NCI-H1436 (cell line): ENCODE measurements at regions not wholly inside any gene's neighbourhood (a gene's known extent, or its start where the extent isn't known, plus 50 kb on each side); places are given as distances from the start of the nearest gene placed in this dataset.
A peak's percentile ranks its signal among the peaks of the same experiment; 100 is the strongest.

ENCODE experiments used
- DNase-seq: peaks from one replicate; lab custom pipeline; 2025; lab: John Stamatoyannopoulos, UW

DNA sequence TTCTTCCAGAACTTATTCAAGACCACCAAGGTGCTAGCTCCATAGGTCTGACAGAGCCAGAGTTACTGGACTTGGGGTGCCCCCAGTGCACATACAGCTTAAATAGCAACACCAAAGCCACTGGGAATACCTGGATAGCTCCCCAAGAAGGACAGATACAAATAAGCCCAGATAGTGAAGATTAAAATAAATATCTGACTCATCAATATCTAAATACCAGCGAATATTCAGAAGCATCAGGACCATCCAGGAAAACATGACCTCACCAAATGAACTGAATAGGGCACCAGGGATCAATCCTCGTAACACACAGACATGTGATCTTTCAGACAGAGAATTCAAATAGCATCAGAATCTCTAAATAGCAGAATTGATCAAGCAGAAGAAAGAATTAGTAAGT is 931.6 kb downstream of the OTOL1 start:
- no peak for DNase-seq

DNA sequence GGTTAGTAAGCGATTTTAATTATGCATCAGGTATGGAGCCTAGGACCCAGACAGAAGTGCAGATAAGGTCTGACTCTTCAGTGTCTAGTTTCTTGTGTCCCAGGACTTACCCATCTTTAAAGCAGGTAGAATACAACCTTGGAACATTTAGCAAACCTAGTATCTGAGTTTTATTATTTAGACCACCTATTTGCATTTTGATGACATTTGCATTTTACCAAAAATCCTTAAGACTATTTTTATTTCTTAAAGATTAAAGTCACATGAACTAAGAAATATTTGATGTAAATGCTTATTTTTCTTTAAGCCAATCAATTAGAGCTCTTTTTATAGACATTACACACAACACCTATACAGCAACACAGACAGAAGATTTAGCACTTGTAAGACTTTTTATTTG is 939.1 kb downstream of the OTOL1 start:
- no peak for DNase-seq

DNA sequence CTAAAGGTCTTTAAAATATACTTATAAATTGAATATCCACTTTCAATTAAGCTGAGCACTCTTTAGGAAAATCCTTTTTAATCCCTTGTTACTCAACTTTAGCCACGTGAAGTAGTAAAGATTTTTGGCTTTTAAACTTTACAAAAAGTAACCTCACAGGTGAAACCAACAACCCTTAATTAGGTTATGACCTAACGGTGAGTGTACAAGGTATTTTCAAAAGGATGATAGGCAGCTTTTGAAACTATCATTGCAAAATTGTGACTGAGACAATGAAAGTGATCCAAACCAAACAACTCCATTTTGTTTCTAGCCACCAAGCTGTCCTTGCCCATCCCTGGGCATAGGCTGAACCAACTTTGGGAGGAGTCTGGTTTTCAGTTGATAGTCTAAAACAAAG is 940.2 kb downstream of the OTOL1 start:
- DNase-seq, result no peak

DNA sequence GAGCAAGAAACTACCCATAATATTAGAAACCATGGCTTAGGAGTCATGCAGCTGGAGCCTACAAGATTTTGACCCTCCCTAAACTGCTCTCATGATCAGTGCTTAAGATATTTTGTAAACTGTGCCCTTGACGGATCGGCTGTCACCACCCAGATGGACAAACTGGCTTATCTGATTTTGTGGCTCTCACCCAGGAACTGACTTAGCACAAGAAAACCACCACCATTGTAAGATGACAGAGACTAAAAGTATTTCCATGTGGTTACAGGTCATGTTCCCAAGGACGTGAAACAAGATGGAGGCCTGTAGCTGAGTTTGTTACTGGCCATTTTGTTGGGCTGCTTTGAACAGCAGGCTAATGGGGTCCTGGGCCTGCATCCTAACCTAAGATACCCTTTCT is 940.9 kb downstream of the OTOL1 start:
- no peak for DNase-seq

DNA sequence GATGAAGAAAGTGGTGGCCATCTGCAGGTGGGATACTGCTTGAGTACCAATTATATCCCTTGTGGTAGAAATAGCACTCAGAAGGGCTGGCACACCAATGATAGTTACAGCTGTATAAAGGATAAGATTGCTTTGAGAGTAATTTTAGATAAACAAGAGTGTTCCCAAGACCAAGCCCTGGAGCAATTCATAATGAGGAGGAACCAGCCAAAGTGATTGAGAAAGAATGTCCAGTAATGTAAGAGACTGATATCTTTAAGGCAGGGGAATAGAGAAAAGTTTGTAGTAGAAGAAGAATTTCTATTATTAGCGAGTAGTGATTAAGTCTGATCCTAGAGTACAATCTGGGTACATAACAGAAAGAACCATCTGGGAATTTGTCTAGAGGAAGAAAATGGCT is 945.1 kb downstream of the OTOL1 start:
- DNase-seq, result no peak

DNA sequence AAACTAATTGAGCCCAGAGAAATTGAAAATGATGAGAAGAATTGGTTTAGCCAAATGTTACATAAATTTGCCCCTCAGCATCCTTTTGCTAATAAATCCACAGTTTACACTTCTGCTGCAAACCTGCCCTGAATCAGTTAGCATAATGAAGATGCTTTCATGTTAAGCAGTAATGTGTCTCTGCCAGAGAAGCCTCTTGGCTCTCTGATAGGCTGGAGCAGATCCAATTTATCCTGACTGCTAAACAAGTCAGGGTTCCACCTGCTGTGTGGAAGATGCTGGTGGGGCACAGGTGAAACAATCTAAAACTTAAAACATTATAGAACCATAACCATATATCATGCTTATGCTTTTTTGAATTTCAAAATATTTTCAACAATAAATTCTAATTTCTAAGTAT is 946.8 kb downstream of the OTOL1 start:
- DNase-seq, result peak; percentile 44

DNA sequence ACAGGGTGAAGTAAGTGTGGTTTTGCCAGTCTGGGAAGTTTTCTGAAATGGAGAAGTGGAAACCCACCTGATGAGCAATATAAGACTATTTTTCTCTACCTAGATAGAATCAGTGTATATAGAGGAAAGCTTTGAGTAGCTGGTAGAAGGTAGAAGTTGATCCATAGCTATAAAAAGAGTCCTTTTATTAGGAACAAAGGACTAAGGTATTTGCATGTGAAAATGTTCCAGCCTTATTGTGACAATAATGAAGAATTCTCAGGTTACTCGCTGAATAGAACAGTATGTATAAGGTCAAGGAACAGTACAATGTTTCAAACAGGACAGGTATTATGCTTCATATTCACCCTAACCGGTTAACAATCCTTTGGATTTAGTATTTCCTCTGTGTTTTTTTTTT is 972.2 kb downstream of the OTOL1 start:
- no peak for DNase-seq

DNA sequence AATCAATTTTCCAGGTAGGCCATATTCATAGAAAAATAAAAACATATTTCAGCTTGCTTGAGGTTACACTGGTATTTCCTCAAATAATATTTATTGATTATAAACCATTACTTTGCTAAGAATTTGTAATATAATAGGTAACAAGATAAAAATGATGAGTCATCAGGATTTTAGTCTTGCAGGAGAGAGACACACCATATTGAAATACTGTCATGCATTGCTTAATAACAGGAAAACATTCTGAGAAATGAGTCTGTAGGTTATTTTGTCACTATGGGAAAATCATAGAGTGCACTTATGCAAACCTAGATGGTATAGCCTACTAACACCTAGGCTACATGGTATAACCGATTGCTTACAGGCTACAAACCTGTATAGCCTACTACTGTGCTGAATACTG is 990.5 kb downstream of the OTOL1 start:
- DNase-seq, result no peak

DNA sequence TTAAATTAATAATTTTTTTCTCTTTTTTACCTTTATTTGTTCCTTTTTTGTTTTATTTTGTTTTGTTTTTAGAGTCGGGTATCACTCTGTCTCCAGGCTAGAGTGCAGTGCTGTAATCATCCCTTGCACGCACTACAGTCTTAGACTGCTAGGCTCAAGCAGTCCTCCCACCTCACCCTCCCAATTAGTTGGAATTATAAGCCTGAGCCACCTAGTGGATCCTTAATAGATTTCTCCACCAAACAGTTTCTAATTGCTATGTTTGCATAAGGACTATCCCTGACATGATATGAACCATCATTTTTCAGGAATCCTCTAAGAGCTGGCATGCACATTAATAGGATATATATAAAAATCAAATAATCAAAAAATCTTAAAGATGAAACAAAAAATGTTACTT is 993.2 kb downstream of the OTOL1 start:
- peak; percentile 1 for DNase-seq

DNA sequence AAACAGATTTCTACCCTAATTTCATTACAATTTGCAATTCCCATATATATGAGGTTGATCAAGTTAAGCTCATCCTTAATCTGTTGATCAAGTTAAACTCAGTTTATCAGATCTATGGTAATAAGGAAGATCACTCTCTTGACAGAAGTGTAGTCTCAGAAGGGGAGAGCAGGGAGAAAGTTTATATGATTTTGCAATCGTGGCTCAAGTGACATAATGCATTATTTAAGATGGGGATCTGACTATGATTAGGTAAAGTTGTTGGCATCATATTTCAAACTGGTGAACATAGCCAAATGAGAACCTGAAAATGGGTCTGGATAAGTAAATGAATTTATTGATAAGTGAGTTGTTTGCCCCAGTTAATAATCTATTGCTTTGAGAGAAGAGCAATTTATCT is 995.3 kb downstream of the OTOL1 start:
- no peak for DNase-seq

DNA sequence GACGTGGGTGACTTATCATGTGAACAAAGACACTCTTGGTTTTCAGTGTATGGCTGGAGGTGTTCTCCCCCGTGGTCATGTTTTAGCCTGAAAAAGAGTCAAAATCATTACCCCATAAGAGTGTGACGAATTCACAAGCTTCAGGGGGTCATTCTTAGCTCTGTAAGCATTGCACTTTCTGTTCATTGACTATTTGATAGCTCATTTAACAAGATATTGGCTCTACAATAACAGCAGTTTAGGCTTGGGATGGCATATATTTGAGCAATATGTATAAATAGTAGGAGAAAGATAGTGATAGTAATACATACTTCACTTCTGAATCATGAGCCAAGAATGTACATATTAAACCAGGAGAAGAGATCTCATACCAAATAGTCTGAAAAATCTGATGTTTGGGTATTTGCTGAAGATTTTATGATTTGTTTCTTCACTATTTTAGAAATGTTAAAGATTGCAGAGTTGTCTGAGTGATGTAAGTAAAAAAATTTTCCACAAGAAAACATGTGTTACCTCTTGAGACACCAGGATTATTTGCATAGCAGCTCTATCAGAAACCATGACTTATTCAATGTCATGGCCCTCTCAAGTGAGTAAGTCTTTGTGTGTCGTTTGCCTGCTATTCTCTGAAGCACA is 996.0 kb downstream of the OTOL1 start:
- DNase-seq, result no peak

DNA sequence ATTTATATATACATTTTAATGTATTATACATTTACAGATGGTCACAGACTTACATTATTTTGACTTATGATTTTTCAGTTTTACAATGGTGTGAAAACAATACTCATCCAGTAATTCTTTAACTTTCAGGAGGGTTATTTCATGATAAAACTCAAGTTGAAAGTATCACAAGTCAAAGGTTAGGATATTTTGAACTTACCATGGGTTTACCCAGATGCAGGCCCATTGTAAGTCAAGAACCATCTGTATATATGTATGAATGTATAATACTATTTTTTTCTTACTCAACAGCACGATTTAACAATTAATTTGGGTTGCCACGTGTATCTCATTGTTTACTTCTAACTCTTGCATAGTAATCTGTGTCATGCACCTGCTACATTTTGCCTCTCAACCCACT is 1002.0 kb downstream of the OTOL1 start:
- no peak for DNase-seq

DNA sequence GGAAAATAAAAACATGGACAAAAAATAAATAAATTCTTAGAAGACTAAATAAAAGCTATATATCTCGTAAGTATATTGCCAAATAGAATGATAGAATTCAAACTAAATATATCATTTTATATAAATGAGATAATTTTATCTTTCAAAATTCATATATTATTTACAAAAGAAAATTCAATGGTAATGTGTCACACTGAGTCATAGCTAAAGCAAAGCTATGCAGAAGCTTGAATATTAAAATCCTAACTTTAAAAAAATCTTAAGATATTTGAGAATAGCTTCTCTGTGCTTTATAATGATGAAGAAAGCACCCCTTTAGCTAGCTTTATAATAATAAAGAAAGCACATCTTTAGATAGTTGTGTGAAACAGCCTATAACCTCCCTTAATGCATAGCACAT is 1010.8 kb downstream of the OTOL1 start:
- DNase-seq, result no peak

DNA sequence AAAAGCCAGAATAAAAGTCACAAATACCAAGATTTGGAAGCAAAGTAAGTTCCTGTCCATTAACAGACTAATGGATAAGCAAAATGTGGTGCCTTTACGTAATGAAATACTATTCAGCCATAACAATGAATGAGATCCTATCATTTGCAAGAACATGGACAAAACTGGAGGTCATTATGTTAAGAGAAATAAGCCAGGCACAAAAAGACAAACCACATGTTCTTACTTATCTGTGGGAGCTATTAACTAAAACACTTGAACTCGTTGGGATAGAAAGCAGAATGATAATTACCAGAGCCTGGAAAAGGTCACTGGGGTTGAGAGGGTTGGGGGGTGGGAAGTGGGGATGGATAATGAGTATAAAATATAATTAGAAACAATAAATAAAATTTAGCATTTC is 1015.9 kb downstream of the OTOL1 start:
- no peak for DNase-seq

DNA sequence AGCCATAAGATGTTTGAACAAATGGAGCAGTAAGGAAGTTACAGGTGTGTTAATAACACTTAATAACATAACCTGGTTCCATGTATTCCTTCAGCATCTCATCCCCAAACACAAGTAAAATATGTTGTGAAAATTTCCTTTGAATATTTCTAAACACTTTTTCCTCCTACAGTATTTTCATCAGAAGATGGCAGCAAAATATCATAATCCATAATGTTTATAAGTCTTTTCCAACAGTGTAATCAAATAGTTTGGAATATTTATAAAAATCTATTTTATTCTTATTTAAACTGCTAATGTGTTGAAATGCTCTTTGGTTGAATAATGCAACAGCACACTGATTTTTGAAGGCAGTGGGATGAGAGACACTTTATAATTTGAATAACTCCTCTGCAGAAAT is 1020.5 kb downstream of the OTOL1 start:
- DNase-seq, result no peak

DNA sequence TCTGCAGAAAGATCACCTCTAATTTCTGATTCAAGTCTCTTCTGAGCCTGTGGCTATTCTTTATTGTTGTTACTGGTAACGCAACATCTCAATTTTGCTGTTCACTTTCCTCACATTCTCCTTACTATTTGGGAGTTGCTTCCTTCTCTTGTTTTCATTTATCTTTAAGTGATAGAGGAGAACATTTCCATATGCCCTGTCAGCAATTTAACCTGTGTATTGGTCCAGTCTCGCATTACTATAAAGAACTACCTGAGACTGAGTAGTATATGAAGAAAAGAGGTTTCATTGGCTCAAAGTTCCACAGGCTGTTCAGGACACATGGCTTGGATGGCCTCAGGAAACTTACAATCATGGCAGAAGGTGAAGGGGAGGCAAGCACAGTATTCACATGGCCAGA is 1025.1 kb downstream of the OTOL1 start:
- DNase-seq, result no peak

DNA sequence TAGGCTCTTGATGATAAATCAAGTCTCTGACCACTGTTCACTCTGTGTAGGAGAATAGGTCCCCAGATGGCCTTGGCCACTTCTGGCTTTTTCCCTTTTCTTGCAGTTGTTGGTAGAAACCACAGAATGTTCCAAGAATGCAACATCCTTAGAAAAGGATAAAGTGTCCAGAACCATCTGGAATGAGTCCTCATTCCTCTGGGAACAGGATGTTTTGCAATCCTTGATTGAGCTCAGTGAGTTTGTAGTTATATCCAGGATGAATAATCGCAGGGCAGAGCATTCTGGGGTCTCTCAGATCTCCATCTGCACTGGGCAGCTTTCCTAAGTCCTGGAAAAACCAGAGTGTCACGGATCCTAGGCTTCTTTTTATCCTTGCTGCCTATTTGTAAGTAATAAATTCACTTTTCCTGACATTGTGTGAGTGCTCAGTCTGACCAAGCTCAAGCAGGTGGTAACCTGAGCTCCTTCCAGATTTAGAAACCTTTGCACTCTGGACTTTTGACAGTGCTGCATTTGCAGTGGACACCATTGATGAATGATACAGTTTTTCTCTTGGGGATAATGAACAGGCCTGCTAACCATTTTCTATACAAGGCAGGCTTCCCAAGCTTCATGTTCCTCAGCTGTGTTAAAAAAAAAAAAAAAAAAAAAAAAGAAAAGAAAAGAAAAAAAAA is 1028.6 kb downstream of the OTOL1 start:
- no peak for DNase-seq

DNA sequence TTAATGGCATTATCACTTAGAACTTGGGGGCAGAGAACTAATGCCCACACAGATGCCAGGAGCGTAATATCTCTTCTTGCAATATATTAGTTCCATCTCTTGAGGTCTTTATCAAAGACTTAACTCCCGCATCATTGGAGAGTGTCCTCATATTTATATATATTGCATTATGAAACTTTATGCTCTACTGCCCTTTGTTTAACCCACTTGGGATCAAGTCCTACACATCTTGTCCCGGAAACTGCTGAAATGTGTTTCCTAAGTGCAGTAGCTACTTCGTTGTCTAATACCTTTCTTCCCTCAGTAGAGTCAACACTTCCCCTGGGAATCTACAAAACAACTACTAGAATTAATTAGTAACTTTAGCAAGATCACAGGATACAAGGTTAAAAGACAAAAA is 1029.2 kb downstream of the OTOL1 start:
- no peak for DNase-seq

DNA sequence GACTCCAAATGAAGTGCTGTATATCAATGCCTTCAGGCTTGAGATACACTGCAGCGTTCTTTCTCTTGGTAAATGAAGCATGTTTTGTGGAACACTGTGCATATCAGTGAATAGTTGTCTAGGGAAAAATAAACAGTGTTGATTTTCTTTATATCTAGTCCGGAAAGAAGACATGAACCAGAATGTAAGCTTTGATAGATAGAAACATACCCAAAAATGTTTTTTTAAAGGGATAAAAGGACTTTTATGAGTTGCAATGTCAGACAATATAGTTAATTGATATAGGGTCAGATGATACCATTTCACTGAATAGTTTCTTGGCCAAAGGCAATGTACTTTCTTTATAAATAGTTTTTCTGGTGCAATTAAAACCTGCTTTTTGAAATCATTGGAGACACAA is 1037.8 kb downstream of the OTOL1 start:
- DNase-seq, result no peak

DNA sequence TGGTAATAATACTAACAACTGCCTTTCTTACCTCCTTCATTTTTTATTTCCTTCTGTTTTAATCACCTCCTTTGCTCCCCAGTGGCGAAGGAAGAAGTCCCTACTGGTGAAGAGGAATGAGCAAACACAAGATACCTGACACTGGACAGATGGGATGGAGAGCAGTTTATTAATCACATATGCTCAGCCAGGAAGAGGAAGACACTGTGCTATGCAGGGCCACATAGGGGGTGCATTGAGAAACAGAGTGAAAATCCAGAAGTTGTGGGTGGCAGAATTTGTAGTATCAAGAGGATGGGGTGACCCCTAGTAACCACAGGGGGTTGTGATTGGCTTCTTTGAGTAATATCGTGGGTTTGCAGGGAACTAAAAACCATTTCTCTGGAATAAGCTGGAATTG is 1041.9 kb downstream of the OTOL1 start:
- DNase-seq, result no peak

DNA sequence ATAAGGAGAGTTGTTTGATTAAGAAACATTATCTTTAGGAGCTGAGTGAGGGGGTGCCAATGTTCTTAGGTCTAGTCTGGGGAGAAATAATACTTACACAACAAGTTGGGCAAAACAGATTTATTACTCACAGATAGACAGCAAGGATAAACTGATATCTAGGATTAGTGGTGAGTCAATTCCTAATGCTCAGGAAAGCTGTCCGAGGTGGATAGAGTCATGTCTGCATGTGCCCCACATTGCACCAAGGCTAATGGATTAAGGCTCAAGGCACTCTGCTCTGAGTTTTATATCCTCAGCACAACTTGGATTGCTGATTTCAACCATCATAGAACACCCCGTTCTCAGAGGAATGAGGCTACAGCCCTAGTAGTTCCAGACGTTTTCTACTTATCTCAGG is 1042.3 kb downstream of the OTOL1 start:
- DNase-seq, result no peak

DNA sequence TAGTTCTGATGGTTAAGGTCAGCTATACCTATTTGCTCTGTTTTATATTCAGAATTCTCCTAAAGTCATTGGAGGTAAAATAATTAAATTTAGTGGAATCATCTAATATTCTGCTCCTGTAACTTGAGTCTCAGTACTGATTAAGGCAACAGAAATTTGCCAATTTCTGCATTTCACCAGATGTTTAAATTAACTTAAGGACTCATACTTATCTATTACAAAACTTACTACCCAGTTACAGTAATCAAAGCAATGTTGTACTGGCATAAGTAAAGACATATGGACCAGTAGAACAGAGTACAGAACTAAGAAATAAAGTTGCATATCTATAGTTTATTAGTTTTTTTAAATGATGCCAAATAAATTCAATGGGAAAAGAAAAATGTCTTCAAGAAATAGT is 1043.8 kb downstream of the OTOL1 start:
- DNase-seq, result no peak

DNA sequence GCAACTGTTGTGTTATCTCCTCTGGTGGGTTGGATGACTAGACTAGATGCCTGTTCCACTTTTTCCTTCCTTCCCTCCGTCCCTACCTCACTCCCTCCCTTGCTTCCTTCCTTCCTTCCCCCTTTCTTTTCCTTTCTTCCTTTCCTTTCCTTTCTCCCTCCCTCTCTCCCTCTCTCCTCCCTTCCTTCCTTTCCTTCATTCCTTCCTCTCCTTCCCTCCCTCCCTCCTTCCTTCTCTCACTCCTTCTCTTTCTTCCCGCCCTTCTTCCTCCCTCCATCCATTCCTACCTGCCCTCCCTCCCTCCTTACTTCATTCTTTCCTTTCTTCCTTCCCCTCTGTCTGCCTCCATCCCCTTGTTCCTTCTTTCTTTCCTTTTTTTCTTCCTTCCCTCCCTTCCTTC is 1045.3 kb downstream of the OTOL1 start:
- DNase-seq, result no peak

DNA sequence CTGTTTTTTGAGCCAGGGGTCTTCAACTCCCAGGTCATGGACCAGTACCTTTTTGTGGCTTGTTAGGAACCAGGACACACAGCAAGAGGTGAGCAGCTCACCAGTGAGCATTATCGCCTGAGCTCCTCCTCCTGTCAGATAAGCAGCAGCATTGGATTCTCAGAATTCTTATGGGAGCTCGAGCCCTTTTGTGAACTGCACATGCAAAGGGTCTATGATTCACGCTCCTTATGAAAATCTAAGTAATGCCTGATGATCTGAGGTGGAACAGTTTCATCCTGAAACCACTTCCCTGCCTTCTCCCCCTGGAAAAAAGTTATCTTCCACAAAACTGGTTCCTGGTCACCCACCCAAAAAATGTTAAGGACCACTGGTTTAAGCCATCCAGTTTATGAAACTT is 1047.6 kb downstream of the OTOL1 start:
- no peak for DNase-seq
